HepG2 (cell line): ENCODE measurements at regions not wholly inside any gene's neighbourhood (a gene's known extent, or its start where the extent isn't known, plus 50 kb on each side); places are given as distances from the start of the nearest gene placed in this dataset.

Experiments used
- ARNT2 ChIP-seq: sonication (generic); formaldehyde crosslinking; IDR thresholded peaks from 2 replicates; pipeline ENCODE4 v1.8.0; 2022; ENCODE audit warnings: mild to moderate bottlenecking, low read depth, missing genetic modification reagents, moderate library complexity
- HNRNPH1 ChIP-seq: fragments of 200-400 bp; formaldehyde crosslinking; optimal IDR thresholded peaks from 2 replicates; pipeline ENCODE3; 2017; ENCODE audit warnings: mild to moderate bottlenecking, low read depth, low read length
- RFX3 ChIP-seq: IDR thresholded peaks from 2 replicates; pipeline ENCODE4 v1.6.1; 2016; ENCODE audit warnings: missing biosample characterization, missing genetic modification reagents
- RORA ChIP-seq: sonication (generic); formaldehyde crosslinking; IDR thresholded peaks from 2 replicates; pipeline ENCODE4 v1.5.0; 2020; ENCODE audit warnings: mild to moderate bottlenecking, missing genetic modification reagents, moderate library complexity
- ZFP37 ChIP-seq: sonication (generic); formaldehyde crosslinking; IDR thresholded peaks from 2 replicates; pipeline ENCODE4 v1.4.0; 2020; ENCODE audit warnings: missing genetic modification reagents, borderline replicate concordance
- ZNF292 ChIP-seq: sonication (generic); formaldehyde crosslinking; IDR thresholded peaks from 2 replicates; pipeline ENCODE4 v1.8.1; 2022; ENCODE audit warnings: mild to moderate bottlenecking, low read depth, missing genetic modification reagents, borderline replicate concordance
- ZNF367 ChIP-seq: sonication (generic); formaldehyde crosslinking; IDR thresholded peaks from 2 replicates; pipeline ENCODE4 v1.4.0; 2020; ENCODE audit warnings: missing genetic modification reagents, borderline replicate concordance
- ZNF768 ChIP-seq: sonication (generic); formaldehyde crosslinking; IDR thresholded peaks from 2 replicates; pipeline ENCODE4 v1.4.0; 2020; ENCODE audit warnings: missing genetic modification reagents
- ZNF772 ChIP-seq: sonication (generic); formaldehyde crosslinking; IDR thresholded peaks from 2 replicates; pipeline ENCODE4 v1.5.0; 2020; ENCODE audit warnings: mild to moderate bottlenecking, missing genetic modification reagents
- ZNF883 ChIP-seq: sonication (generic); formaldehyde crosslinking; IDR thresholded peaks from 2 replicates; pipeline ENCODE4 v1.5.1; 2020; ENCODE audit warnings: mild to moderate bottlenecking, missing genetic modification reagents; ENCODE audit errors: not compliant biosample characterization
- TF ChIP-seq, protein P1 (sequence below): sonication (generic); formaldehyde crosslinking; IDR thresholded peaks from one replicate; pipeline ENCODE4 v1.5.1; 2020; ENCODE audit warnings: mild to moderate bottlenecking, missing genetic modification reagents; ENCODE audit errors: not compliant biosample characterization
- TF ChIP-seq, protein P2 (sequence below): sonication (generic); formaldehyde crosslinking; IDR thresholded peaks from 2 replicates; pipeline ENCODE4 v1.4.0; 2020; ENCODE audit warnings: missing genetic modification reagents
- TF ChIP-seq, protein P3 (sequence below): sonication (generic); formaldehyde crosslinking; IDR thresholded peaks from 2 replicates; pipeline ENCODE4 v1.4.0; 2020; ENCODE audit warnings: missing genetic modification reagents, borderline replicate concordance

DNA sequence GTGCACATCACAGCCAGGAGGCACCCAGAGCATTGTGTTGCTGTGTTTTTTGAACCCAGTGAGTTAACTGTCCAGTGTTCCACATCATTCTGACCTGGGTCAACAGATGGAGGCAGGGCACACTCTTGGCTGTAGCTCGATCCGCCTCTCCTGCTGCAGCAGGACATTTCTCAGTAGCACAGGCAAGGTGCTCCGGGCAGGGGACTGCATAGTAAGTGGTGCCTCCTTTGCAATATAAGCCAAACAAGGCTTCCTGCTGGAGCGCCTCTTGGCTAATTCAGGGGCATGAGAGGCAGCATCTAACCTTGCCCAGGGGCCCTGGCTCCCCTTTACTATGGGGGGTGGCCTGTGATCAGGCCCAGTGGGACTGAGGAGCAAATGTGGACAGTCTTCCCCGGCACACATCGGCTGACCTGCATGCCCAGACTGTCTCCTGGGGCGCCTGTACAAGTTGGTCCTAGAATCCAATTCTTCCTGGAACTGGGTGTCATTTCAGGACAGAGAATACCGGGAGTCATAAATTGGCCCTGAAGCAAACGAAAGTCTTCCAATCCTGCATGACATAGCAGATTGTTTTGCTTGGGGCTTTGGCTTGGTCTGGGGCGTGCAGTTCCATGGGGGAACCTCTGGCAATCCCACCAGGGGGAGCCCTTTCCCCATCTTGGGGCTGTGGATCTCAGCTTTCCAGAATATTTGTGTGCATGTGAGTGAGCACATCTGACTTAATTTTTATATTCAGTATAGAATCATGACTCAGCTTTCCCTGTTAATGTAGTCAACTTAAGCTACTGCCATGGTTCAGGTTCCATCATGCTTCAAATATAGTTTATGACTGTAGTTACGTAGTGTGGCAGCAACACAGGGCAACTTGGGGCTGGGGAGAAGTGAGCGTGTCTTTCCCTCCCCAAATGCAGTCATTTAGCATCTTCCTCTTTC lies 56.0 kb upstream of the DDR1 start (continued):
- TF ChIP-seq ARNT2 (CRISPR knock-in tag) (no peak; the same call in 1 of the 2 replicates), ZNF772 (no peak), HNRNPH1 (no peak), RORA (CRISPR knock-in tag) (no peak), ZFP37 (CRISPR knock-in tag) (no peak), ZNF292 (CRISPR knock-in tag) (peak; percentile 85; the same call in 1 of the 2 replicates), ZNF367 (CRISPR knock-in tag) (no peak), RFX3 (CRISPR knock-in tag) (no peak), ZNF883 (CRISPR knock-in tag) (peak; percentile 75), ZNF768 (CRISPR knock-in tag) (no peak)
- TF ChIP-seq, protein P1, sequence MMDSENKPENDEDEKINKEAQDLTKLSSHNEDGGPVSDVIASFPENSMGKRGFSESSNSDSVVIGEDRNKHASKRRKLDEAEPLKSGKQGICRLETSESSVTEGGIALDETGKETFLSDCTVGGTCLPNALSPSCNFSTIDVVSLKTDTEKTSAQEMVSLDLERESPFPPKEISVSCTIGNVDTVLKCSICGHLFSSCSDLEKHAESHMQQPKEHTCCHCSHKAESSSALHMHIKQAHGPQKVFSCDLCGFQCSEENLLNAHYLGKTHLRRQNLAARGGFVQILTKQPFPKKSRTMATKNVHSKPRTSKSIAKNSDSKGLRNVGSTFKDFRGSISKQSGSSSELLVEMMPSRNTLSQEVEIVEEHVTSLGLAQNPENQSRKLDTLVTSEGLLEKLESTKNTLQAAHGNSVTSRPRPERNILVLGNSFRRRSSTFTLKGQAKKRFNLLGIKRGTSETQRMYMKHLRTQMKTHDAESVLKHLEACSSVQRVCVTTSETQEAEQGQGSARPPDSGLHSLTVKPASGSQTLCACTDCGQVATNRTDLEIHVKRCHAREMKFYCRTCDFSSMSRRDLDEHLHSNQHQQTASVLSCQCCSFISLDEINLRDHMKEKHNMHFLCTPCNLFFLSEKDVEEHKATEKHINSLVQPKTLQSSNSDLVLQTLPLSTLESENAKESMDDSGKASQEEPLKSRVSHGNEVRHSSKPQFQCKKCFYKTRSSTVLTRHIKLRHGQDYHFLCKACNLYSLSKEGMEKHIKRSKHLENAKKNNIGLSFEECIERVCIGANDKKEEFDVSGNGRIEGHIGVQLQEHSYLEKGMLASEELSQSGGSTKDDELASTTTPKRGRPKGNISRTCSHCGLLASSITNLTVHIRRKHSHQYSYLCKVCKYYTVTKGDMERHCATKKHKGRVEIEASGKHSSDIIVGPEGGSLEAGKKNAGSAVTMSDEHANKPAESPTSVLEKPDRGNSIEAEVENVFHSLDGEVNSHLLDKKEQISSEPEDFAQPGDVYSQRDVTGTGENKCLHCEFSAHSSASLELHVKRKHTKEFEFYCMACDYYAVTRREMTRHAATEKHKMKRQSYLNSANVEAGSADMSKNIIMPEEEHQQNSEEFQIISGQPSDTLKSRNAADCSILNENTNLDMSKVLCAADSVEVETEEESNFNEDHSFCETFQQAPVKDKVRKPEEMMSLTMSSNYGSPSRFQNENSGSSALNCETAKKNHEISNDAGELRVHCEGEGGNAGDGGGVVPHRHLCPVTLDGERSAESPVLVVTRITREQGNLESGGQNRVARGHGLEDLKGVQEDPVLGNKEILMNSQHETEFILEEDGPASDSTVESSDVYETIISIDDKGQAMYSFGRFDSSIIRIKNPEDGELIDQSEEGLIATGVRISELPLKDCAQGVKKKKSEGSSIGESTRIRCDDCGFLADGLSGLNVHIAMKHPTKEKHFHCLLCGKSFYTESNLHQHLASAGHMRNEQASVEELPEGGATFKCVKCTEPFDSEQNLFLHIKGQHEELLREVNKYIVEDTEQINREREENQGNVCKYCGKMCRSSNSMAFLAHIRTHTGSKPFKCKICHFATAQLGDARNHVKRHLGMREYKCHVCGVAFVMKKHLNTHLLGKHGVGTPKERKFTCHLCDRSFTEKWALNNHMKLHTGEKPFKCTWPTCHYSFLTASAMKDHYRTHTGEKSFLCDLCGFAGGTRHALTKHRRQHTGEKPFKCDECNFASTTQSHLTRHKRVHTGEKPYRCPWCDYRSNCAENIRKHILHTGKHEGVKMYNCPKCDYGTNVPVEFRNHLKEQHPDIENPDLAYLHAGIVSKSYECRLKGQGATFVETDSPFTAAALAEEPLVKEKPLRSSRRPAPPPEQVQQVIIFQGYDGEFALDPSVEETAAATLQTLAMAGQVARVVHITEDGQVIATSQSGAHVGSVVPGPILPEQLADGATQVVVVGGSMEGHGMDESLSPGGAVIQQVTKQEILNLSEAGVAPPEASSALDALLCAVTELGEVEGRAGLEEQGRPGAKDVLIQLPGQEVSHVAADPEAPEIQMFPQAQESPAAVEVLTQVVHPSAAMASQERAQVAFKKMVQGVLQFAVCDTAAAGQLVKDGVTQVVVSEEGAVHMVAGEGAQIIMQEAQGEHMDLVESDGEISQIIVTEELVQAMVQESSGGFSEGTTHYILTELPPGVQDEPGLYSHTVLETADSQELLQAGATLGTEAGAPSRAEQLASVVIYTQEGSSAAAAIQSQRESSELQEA (CRISPR knock-in tag): no peak
- TF ChIP-seq, protein P2, sequence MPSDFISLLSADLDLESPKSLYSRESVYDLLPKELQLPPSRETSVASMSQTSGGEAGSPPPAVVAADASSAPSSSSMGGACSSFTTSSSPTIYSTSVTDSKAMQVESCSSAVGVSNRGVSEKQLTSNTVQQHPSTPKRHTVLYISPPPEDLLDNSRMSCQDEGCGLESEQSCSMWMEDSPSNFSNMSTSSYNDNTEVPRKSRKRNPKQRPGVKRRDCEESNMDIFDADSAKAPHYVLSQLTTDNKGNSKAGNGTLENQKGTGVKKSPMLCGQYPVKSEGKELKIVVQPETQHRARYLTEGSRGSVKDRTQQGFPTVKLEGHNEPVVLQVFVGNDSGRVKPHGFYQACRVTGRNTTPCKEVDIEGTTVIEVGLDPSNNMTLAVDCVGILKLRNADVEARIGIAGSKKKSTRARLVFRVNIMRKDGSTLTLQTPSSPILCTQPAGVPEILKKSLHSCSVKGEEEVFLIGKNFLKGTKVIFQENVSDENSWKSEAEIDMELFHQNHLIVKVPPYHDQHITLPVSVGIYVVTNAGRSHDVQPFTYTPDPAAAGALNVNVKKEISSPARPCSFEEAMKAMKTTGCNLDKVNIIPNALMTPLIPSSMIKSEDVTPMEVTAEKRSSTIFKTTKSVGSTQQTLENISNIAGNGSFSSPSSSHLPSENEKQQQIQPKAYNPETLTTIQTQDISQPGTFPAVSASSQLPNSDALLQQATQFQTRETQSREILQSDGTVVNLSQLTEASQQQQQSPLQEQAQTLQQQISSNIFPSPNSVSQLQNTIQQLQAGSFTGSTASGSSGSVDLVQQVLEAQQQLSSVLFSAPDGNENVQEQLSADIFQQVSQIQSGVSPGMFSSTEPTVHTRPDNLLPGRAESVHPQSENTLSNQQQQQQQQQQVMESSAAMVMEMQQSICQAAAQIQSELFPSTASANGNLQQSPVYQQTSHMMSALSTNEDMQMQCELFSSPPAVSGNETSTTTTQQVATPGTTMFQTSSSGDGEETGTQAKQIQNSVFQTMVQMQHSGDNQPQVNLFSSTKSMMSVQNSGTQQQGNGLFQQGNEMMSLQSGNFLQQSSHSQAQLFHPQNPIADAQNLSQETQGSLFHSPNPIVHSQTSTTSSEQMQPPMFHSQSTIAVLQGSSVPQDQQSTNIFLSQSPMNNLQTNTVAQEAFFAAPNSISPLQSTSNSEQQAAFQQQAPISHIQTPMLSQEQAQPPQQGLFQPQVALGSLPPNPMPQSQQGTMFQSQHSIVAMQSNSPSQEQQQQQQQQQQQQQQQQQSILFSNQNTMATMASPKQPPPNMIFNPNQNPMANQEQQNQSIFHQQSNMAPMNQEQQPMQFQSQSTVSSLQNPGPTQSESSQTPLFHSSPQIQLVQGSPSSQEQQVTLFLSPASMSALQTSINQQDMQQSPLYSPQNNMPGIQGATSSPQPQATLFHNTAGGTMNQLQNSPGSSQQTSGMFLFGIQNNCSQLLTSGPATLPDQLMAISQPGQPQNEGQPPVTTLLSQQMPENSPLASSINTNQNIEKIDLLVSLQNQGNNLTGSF (CRISPR knock-in tag): no peak
- TF ChIP-seq, protein P3, sequence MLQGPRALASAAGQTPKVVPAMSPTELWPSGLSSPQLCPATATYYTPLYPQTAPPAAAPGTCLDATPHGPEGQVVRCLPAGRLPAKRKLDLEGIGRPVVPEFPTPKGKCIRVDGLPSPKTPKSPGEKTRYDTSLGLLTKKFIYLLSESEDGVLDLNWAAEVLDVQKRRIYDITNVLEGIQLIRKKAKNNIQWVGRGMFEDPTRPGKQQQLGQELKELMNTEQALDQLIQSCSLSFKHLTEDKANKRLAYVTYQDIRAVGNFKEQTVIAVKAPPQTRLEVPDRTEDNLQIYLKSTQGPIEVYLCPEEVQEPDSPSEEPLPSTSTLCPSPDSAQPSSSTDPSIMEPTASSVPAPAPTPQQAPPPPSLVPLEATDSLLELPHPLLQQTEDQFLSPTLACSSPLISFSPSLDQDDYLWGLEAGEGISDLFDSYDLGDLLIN (CRISPR knock-in tag): 0 out of 2 replicates have a peak, but pooled peaks have one; percentile 52
